GM12878 (cell line): ENCODE measurements at regions not wholly inside any gene's neighbourhood (a gene's known extent, or its start where the extent isn't known, plus 50 kb on each side); places are given as distances from the start of the nearest gene placed in this dataset.

Source experiments
- ATF2 ChIP-seq: IDR thresholded peaks from 2 replicates; pipeline ENCODE4 v1.6.1; 2012; ENCODE audit warnings: low read length, inconsistent platforms
- ATF3 ChIP-seq: IDR thresholded peaks from 2 replicates; pipeline ENCODE4 v1.6.1; 2011; ENCODE audit warnings: low read depth, mild to moderate bottlenecking, low read length, moderate library complexity, borderline replicate concordance; ENCODE audit errors: extremely low read depth
- CTCF ChIP-seq, 3 experiments: IDR thresholded peaks in 2 of 3; conservative IDR thresholded peaks in 1 of 3; 2 replicates each; pipeline ENCODE4 v1.5.1; 2011; ENCODE audit warnings: low read depth in 3 of 3, low read length in 3 of 3, mild to moderate bottlenecking in 3 of 3, control low read depth in 2 of 3, moderate library complexity in 2 of 3, inconsistent platforms in 1 of 3, mixed read lengths in 1 of 3; ENCODE audit not compliant: control insufficient read depth in 2 of 3, insufficient read depth in 1 of 3; ENCODE audit errors: extremely low read depth in 1 of 3
- EGR1 ChIP-seq, 2 experiments: IDR thresholded peaks; 1 replicate in 1 of 2; 2 replicates in 1 of 2; pipeline ENCODE4 v1.6.1; 2011 to 2012; ENCODE audit warnings: low read depth in 2 of 2, low read length in 2 of 2, borderline replicate concordance in 1 of 2, mild to moderate bottlenecking in 1 of 2, moderate library complexity in 1 of 2
- EZH2 ChIP-seq: IDR thresholded peaks from 2 replicates; pipeline ENCODE4 v1.6.1; 2012; ENCODE audit warnings: low read depth, mild to moderate bottlenecking, control low read depth, inconsistent platforms, low read length, borderline replicate concordance; ENCODE audit not compliant: control insufficient read depth
- MTA2 ChIP-seq: fragments of 450-650 bp; IDR thresholded peaks from 2 replicates; pipeline ENCODE4 v1.6.1; 2016; ENCODE audit warnings: low read depth, mild to moderate bottlenecking, moderate library complexity
- NR2F1 ChIP-seq: fragments of 450-650 bp; conservative IDR thresholded peaks from 2 replicates; pipeline ENCODE4 v1.6.1; 2017; ENCODE audit warnings: mild to moderate bottlenecking
- POLR2AphosphoS2 ChIP-seq: IDR thresholded peaks from 2 replicates; pipeline ENCODE4 v1.6.1; 2011; ENCODE audit warnings: low read depth, mild to moderate bottlenecking, low read length, improper control_type of control experiment, moderate library complexity
- POLR2AphosphoS5 ChIP-seq: IDR thresholded peaks from 2 replicates; pipeline ENCODE4 v1.6.1; 2011; ENCODE audit warnings: mild to moderate bottlenecking, low read length, inconsistent platforms
- SP1 ChIP-seq: IDR thresholded peaks from one replicate; pipeline ENCODE4 v1.6.1; 2011; ENCODE audit warnings: low read depth, low read length
- TAF1 ChIP-seq: IDR thresholded peaks from 2 replicates; pipeline ENCODE4 v1.6.1; 2011; ENCODE audit warnings: mild to moderate bottlenecking, low read depth, low read length, borderline replicate concordance
- ZNF24 ChIP-seq: fragments of 450-650 bp; IDR thresholded peaks from 2 replicates; pipeline ENCODE4 v1.6.1; 2017; ENCODE audit warnings: antibody characterized with exemption, mild to moderate bottlenecking
- ZNF274 ChIP-seq: IDR thresholded peaks from one replicate; pipeline ENCODE4 v1.8.0; 2011; ENCODE audit not compliant: insufficient read length, insufficient read depth

GRCh38 chr11:70555078-70555477, 156.7 kb downstream of the CTTN start:
- TF ChIP-seq ATF2 (no peak), CTCF (IDR thresholded peaks at IDR 0.05 in 2 of 3, conservative IDR thresholded peaks at IDR 0.05 in 1 of 3; ENCODE audit: control insufficient read depth in 2 of 3, extremely low read depth in 1 of 3, insufficient read depth in 1 of 3, low read depth in 3 of 3, low read length in 3 of 3) (no peak), MTA2 (no peak), EGR1 (IDR thresholded peaks at IDR 0.05; ENCODE audit: borderline replicate concordance in 1 of 2, low read depth in 2 of 2, low read length in 2 of 2) (no peak), ATF3 (no peak), ZNF274 (no peak), NR2F1 (no peak), POLR2AphosphoS2 (no peak), TAF1 (no peak), ZNF24 (no peak), SP1 (no peak), EZH2 (no peak), POLR2AphosphoS5 (no peak)
